ENCODE measurements at regions not wholly inside any gene's neighbourhood (a gene's known extent, or its start where the extent isn't known, plus 50 kb on each side); places are given as distances from the start of the nearest gene placed in this dataset.

GRCh38 chr2:190810981-190811587 lies 69.5 kb upstream of the GLS start:
- DNase-seq, result no peak

- DNase-seq, result no peak
These were observed 68.8 kb upstream of the GLS start for GRCh38 chr2:190811811-190812210.

- DNase-seq, result no peak
These were observed 67.9 kb upstream of the GLS start for GRCh38 chr2:190812506-190813294.

GRCh38 chr2:190815226-190815625 lies 65.4 kb upstream of the GLS start:
- DNase-seq, result no peak

- no peak for DNase-seq
These were observed 63.5 kb upstream of the GLS start for GRCh38 chr2:190817082-190817481.

- DNase-seq, result peak; percentile 13
These were observed 60.8 kb upstream of the GLS start for GRCh38 chr2:190819840-190820301.

- DNase-seq, result no peak
These were observed 60.2 kb upstream of the GLS start for GRCh38 chr2:190820416-190820815.

- no peak for DNase-seq
These were observed 58.6 kb upstream of the GLS start for GRCh38 chr2:190822043-190822442.

GRCh38 chr2:190827720-190828119 lies 52.9 kb upstream of the GLS start:
- DNase-seq, result no peak

GRCh38 chr2:190829642-190830041 lies 51.0 kb upstream of the GLS start:
- DNase-seq, result no peak

Measured in NCI-H82 (cell line).